ENCODE measurements at regions not wholly inside any gene's neighbourhood (a gene's known extent, or its start where the extent isn't known, plus 50 kb on each side); places are given as distances from the start of the nearest gene placed in this dataset.

GRCh38 chr15:62896380-62896866 is 146.1 kb upstream of the TPM1 start:
- Histone ChIP-seq H3K4me1 (ENCODE audit: control insufficient read depth in 2 of 2, insufficient read depth in 2 of 2, low read length in 2 of 2) (no peaks in the 10 kb centered on the region), H3K9me3 (ENCODE audit: control extremely low read depth in 1 of 3, control insufficient read depth in 2 of 3, insufficient read depth in 1 of 3, low read length in 2 of 3) (no peaks in the 10 kb centered on the region), H3K4me3 (ENCODE audit: control extremely low read depth in 1 of 5, extremely low read depth in 1 of 5, insufficient read depth in 1 of 5, low read depth in 2 of 5, low read length in 4 of 5) (no peak overlapping the region), H3K27ac (ENCODE audit: low read length in 2 of 2) (no peak overlapping the region), H3K79me2 (ENCODE audit: control insufficient read depth, insufficient read depth, low read length) (no peaks in the 10 kb centered on the region), H3K4me2 (replicated peaks; ENCODE audit: low read depth, low read length, poor library complexity, severe bottlenecking) (no peak overlapping the region), H3K9ac (ENCODE audit: low read length) (no peak overlapping the region), H4K20me1 (ENCODE audit: control insufficient read depth, insufficient read depth, low read length, poor library complexity, severe bottlenecking) (no peaks in the 10 kb centered on the region), H3K27me3 (replicated peaks in 1 of 4; ENCODE audit: control extremely low read depth in 1 of 4, control insufficient read depth in 3 of 4, insufficient read depth in 4 of 4, low read length in 3 of 4) (peaks cover 0 to 4% (median 0%) of the 10 kb centered on the region in 4 experiments), H2AFZ (ENCODE audit: insufficient read depth, low read depth, low read length, poor library complexity, severe bottlenecking) (no peak overlapping the region), H3K36me3 (replicated peaks in 1 of 2; ENCODE audit: control extremely low read depth in 1 of 2, control insufficient read depth in 1 of 2, extremely low read depth in 1 of 2, insufficient read depth in 2 of 2, low read length in 1 of 2) (no peaks in the 10 kb centered on the region)
- Mint-ChIP-seq H3K27ac (no peak overlapping the region), H3K4me1 (no peaks in the 10 kb centered on the region), H3K4me3 (no peak overlapping the region), H3K27me3 (peaks cover 24% of the 10 kb centered on the region), H3K9me3 (ENCODE audit: insufficient read depth) (no peaks in the 10 kb centered on the region)
- no peak for ATAC-seq (ENCODE audit: low read depth)
- ChIA-PET CTCF (no interaction called here), POLR2A (no interaction called here)
- intact Hi-C loops (cut with micrococcal nuclease): no loop called here
- DNase-seq: no peak
- TF ChIP-seq CTCF (IDR thresholded peaks at IDR 0.05): no peak
- no peak for TF ChIP-seq EZH2 (IDR thresholded peaks at IDR 0.05; ENCODE audit: borderline replicate concordance, insufficient read depth, low read depth, low read length, poor library complexity, severe bottlenecking)
- 95% methylated on average over 2 of the region's 3 CpGs for WGBS (ENCODE audit: insufficient coverage)

- H3K36me3 ChIP-seq (replicated peaks in 1 of 2; ENCODE audit: control extremely low read depth in 1 of 2, control insufficient read depth in 1 of 2, extremely low read depth in 1 of 2, insufficient read depth in 2 of 2, low read length in 1 of 2): no peaks in the 10 kb centered on the region
- Mint-ChIP-seq H3K9me3 (ENCODE audit: insufficient read depth) (no peaks in the 10 kb centered on the region), H3K27ac (no peak overlapping the region), H3K27me3 (peaks cover 24% of the 10 kb centered on the region), H3K4me3 (no peak overlapping the region), H3K4me1 (no peaks in the 10 kb centered on the region)
- no peaks in the 10 kb centered on the region for H4K20me1 ChIP-seq (ENCODE audit: control insufficient read depth, insufficient read depth, low read length, poor library complexity, severe bottlenecking)
- H3K27ac ChIP-seq (ENCODE audit: low read length in 2 of 2): no peak overlapping the region
- no peak overlapping the region for H3K4me2 ChIP-seq (replicated peaks; ENCODE audit: low read depth, low read length, poor library complexity, severe bottlenecking)
- no peaks in the 10 kb centered on the region for H3K9me3 ChIP-seq (ENCODE audit: control extremely low read depth in 1 of 3, control insufficient read depth in 2 of 3, insufficient read depth in 1 of 3, low read length in 2 of 3)
- DNase-seq: no peak
- TF ChIP-seq EZH2 (IDR thresholded peaks at IDR 0.05; ENCODE audit: borderline replicate concordance, insufficient read depth, low read depth, low read length, poor library complexity, severe bottlenecking) (no peak), CTCF (IDR thresholded peaks at IDR 0.05) (no peak)
- intact Hi-C loops (cut with micrococcal nuclease): no loop called here
- H2AFZ ChIP-seq (ENCODE audit: insufficient read depth, low read depth, low read length, poor library complexity, severe bottlenecking): no peak overlapping the region
- ATAC-seq (ENCODE audit: low read depth): no peak
- H3K4me1 ChIP-seq (ENCODE audit: control insufficient read depth in 2 of 2, insufficient read depth in 2 of 2, low read length in 2 of 2): no peaks in the 10 kb centered on the region
- WGBS (ENCODE audit: insufficient coverage): 91% methylated on average over 15 of the region's 19 CpGs
- no peaks in the 10 kb centered on the region for H3K27me3 ChIP-seq (replicated peaks in 1 of 4; ENCODE audit: control extremely low read depth in 1 of 4, control insufficient read depth in 3 of 4, insufficient read depth in 4 of 4, low read length in 3 of 4)
- no peaks in the 10 kb centered on the region for H3K79me2 ChIP-seq (ENCODE audit: control insufficient read depth, insufficient read depth, low read length)
- H3K4me3 ChIP-seq (ENCODE audit: control extremely low read depth in 1 of 5, extremely low read depth in 1 of 5, insufficient read depth in 1 of 5, low read depth in 2 of 5, low read length in 4 of 5): no peak overlapping the region
- POLR2A ChIA-PET: no interaction called here
- CTCF ChIA-PET: no interaction called here
- H3K9ac ChIP-seq (ENCODE audit: low read length): no peak overlapping the region
These were observed 145.5 kb upstream of the TPM1 start for GRCh38 chr15:62896969-62897486.

Measured in B cell (primary cell).